Renal cortex interstitium (tissue), 11 donors: ENCODE measurements at regions not wholly inside any gene's neighbourhood (a gene's known extent, or its start where the extent isn't known, plus 50 kb on each side); places are given as distances from the start of the nearest gene placed in this dataset.

Source experiments
- DNase-seq, 11 donors: peaks; one replicate each; pipeline ENCODE4 v3.0.0-alpha.2; 2013; ENCODE audit warnings: low read depth in 9 of 11, low spot score in 4 of 11; ENCODE audit errors: extremely low read depth in 1 of 11

DNA sequence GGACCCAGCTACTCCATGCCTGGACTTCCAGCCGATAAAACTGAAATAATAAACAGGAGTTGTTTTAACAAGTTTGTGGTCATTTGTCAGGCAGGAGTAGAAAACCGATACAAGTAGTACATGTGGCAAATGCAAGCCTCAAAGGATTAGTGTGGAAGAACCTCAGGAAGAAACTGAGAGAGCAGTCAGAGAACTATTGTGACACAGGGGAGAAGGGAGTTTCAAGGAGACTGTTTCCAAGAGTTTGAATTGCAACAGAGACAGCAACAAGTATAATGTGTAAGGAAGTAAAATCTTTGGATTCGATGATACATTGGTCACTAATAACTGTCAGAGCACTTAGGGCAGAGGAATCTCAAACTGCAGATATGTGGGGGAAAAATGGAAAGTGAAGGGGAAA, 450.6 kb upstream of the ARHGEF26 start:
- no peak for DNase-seq

DNA sequence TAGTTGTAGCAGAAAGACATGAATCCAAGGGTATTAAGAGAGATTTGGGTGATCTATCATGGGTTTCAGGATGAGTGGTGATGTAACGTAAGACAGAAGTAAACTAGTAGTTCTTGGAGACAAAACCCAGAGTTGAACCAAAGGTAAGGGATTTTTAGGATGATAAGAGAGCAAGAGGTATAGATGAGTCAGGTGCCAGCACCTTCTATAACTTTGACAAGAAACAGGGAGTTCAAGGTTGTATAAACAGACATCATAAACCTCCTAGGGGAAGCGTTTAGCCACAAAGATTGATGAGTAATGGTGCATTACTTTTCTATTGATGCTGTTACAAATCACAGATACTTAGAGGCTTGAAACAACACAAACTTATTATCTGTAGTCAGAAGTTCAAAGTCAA, 447.3 kb upstream of the ARHGEF26 start:
- DNase-seq, result no peak

DNA sequence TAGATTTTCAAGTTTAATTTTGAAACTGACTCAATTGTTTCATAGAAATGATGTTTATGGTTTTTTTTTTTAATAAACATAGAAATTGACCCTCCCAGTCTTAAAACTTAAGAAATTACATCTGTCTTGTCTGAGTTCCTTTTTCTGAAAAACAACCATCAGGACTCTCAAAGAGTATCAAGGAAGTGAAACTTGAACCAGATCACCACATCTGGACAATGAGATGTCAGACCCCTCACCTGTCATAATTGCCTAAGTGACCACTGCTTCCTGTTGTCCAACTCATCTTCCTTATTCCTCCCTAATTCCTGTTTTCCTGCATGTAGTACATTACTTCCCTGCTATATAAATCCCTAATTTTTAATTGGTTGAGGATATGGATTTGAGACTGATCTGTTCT, 441.5 kb upstream of the ARHGEF26 start:
- DNase-seq, result no peak

DNA sequence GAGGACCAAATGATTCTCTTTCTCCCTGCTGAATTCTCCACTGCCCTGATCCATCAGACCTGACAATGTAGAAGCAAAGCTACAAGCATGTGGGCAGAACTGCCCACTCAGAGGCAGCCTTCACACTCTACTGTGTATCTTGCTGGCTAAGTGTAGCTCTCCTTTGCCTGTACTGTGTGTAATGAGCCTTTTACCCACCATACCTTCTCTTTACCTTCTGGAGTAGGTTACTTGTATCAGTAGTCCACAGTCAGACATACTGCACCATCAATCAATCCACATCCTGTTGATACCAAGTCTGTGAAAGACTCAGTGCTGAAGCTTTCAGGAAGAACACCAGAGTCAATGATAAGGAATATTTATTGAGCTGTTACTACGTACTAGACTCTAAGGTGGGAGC, 440.7 kb upstream of the ARHGEF26 start:
- DNase-seq, result no peak

DNA sequence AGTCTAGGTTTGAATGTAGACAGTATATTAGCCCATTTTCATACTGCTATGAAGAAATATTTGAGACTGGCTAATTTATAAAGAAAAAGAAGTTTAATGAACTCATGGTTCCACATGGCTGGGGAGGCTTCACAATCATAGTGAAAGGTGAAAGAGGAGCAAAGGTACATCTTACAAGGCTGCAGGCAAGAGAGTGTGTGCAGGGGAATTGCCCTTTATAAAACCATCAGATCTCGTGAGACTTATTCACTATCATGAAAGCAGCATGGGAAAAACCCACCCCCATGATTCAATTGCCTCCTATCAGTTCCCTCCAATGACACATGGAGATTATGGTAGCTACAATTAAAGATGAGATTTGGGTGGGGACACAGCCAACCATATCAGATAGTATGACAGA, 440.1 kb upstream of the ARHGEF26 start:
- no peak for DNase-seq

DNA sequence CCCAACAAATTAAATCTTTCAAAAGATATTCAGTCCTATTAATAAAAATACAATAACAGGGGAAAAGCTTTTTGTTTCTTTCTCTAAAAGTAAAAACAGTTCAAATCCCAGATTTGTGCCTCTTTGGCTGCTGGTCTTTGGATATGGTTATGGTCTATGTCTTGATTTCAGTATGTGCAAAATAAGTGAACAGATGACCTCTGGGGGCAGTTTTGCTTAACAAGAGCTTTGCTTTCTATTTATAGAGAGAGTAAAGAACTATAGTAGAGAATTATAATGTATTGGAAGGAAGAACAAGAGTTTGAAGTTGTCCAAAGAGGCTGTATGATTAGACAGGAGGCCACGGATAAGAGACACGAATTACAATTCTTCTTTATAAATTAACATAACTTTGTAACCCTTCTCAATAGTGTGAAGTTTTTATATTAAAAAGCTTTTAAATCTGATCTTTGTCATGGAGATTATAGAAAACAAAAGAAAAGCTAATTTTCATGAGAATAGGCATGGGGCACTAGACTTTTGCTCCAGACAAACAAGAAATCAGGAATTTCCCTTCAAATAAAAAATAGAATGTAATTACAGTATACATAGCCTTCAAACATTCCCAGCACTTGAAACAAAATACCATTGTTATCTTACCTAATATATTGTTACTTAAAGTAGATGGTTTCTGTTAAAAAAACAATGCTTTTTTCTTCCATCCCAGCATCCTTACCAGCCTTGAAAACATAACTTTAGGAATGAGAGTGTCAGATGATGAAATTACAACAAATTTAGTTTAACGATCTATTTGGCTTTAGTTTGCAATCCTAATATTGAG, 432.7 kb upstream of the ARHGEF26 start:
- no peak for DNase-seq

DNA sequence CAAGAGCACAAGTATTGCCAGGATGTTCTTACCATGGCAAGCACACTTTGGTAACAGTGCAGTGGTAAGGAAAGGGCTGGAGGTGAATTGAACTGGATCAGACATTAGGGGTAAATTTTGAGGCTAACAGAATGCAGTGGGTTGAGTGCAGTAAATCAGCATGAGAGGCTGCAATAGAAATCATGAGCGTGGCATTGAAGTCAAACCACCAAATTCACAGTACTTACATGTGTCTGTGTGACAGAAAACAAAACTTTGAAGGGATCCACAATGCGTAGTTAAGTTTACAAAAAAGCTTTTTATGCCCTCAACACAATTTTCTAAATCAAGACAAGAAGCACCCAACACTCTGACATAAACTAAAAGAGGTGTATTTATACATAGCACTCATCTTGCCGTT, 428.0 kb upstream of the ARHGEF26 start:
- DNase-seq, result no peak

DNA sequence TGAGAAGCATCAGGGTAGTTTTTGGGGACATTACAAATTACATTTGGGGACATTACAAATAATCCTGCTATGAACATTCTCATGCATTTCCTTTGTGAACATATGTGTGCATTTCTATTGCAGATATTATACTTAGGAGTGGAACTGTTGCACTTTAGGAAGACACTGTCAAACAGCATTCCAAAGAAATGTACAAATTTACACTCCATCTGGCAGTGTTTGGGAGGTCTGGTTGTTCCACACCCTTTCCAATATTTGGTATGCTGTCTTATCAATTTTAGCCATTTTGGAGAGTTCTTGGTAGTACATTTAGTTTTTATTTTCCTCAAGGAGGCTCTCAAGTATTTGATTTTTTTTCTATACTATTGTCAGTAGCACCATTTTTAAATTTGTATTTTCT, 419.1 kb upstream of the ARHGEF26 start:
- DNase-seq, result no peak

DNA sequence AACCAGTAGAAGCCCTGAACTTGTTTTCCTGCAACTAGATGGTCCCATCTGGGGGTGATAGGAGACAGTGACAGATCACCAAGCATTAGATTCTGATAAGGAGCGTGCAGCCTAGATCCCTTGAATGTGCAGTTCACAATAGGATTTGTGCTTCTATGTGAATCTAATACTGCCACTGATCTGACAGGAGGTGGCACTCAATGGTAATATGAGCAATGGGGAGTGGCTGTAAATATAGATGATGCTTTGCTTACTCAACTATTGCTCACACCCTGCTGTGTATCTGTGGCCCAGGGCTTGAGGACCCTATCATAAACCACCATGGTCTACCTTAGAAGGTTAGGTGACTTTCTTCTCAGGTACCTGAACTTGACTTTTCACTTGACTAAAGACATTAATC, 417.1 kb upstream of the ARHGEF26 start:
- DNase-seq, result no peak

DNA sequence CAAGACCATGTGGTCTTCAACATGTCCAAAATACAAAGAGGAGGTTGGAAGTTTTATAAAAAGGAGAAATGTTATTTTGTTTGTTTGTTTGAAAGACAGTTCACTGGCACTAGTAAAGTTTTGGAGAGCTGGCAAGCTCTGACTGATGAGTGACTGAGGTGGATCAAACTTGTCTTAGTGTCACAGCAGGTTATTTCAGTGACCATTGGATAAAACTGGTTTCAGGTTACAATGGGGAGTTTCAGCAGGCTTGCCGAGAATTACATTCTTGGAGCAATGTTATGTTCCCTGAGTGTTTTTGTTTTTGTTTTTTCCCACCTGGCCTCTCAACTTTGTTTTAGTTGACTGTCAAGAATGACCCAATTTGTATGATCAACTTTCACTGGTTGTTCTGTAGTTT, 414.5 kb upstream of the ARHGEF26 start:
- no peak for DNase-seq

DNA sequence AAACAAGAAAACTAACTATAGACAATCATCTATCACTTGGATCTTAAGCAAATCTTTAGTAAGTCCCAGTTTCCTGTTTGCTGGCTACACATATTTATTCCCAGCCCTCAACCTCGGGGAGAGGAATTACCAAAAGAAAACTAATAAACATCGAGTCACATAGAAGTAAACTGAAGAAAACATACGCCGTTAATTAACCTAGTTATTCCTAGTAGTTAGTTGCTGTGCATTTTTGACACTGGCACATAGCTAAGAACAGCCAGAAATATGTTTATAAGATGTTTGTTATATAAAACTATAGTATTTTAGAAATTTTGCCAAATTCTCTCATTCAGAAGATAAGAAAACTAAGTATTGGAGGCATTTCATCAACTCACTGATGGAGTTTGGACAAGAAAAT, 407.2 kb upstream of the ARHGEF26 start:
- DNase-seq, result no peak

DNA sequence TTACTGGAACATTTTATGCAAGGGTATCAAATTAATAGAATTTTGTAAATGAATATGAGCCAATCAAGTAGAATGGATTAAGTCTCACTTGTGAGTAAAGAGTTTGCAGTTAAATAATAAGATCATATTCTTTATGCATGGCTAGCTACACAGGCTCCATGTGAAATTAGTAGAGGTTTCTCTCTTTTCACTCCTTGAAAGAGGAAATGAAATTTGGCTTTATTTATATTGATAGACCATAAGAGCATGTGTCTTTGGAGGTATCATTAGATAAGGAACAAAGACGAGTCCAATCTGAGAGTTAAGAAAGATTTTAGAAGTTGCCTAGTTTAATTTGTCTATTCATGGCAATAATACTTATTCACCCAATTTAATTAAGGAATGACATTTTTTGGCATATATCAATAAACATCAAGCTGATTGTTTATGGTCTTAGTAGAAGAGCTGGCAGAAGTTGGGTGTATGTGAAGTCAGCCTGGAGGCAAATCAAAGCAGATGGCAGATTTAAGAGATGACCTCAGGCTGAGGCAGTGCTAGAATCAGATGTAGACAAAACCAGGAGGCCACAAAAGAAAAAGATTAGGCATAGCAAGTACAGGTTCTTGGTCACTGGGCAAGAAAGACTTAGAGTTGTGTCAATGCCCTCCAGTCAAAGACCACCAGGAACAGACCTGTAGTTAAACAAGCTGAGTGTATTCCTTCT, 406.5 kb upstream of the ARHGEF26 start:
- DNase-seq, result no peak

DNA sequence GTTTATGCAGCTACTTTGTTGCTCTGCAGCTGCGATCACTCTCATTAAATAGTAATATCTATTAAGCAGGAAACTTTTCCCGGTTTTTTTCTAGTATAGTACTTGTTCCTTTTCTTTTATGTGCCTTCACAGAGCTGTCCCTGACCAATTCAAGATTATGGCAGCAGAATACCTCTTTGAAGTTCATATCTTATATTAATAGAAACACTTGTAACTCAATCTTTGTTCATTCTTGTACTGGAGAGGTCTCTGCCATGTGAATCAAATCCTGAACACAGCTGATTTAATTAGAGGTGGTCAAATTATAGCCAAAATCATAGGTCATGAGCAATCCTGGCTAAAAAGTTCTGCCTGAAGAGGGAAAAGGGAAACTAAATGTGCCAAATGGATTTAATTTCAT, 399.0 kb upstream of the ARHGEF26 start:
- no peak for DNase-seq

DNA sequence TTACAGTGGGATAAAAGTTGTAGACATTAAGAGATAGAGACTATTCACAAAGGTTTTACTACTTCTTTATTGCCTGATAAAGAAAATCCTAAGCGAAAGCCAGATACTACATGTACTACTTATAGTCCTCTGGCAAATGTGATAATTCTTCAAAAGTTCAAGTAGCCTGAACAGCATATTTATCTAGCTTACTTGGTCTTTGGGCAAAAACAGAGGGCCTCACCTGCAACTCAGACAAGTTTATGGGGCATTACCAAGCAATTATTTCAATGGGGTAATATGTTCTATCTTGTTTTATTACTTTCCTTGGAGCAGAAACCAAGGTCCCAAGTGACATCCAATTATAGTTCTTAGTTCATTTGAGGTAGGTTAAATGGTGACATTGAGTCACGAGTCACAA, 390.1 kb upstream of the ARHGEF26 start:
- no peak for DNase-seq

DNA sequence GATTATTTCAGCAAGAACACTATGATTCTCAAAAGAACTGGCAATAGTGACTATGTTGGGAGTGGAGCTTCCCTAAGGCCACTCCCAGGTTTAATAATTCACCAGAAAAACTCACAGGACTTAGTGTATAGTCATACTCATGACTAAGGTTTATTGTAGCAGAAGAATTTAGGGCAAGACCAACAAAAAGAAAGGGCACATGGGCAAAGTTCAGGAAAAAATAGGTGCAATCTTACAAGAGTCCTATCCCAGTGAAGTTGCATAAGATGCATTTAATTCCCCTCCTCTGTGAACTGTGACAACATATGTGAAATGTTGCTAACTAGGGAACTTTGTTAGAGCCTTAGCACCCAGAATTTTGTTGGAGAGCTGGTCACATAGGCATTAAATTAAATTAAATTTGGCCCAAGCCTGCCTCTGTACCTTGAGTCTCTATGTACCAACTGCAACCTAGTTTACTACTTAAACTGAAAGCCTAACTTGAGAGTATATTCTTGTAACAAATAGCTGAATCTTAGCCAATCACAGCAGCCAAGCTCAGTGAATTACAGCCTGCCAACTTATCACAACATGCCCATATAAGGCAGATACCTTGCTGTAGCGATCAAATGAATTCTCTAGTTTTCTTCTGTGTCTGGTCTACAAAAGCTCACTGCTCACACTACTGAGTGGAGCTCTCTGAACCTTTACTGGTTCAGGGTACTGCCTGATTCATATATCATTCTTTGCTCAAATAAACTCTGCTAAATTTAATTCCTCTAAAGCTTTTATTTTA, 386.2 kb upstream of the ARHGEF26 start:
- DNase-seq, result no peak

DNA sequence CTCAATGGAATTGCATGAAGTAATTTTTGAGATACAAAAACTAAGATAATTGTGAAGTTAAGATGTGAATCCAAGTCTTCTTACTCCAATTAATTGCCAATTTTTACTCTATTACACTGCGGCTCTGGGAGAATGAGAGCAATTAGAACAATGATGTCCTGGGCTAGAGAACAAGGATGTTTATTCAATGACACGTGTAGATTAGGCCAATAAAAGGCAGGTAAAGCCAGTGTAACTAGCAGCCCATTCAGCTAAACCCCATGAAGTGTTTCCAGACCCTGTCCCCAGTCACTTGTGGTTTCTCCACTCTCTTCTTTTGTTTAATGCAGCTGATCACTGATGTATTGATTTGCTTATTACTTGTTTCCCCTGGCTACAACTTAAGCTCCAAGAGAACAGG, 381.1 kb upstream of the ARHGEF26 start:
- no peak for DNase-seq

DNA sequence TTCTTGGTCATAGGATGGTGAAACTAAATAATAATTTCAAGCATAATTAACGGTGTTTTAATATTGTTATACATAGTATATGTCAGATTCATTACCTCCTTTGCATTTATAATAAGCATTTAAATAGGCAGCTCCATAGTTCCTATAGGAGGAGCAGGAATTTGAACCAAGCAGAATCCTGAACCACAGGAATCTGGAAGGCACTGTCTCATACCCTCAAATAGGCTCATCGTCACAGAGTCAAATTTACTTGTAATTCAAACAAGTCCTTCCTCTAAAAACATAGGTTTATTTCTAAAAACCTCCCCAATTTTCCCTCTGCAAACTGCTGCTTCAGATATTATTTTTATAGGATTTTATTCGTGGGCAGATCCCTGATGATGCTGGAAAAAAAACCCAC, 376.3 kb upstream of the ARHGEF26 start:
- DNase-seq, result no peak

DNA sequence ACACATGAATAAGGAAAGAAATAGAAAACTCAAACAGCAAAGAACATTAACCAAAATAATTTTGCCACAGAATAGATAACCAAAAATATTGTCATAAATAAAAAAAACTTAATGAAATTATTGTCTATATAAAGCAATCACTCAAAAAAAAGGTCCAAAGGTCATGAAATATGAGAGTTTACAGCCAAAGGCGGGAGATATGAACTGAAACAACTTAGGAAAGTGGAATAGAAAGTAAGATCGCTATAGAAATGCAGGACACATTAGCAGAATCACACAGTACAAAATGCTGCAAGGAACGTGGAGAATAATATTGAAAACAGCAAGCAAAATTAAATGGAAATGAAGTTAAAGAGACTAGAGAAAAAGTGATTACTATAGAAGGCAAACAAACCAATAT, 375.0 kb upstream of the ARHGEF26 start:
- DNase-seq, result no peak

DNA sequence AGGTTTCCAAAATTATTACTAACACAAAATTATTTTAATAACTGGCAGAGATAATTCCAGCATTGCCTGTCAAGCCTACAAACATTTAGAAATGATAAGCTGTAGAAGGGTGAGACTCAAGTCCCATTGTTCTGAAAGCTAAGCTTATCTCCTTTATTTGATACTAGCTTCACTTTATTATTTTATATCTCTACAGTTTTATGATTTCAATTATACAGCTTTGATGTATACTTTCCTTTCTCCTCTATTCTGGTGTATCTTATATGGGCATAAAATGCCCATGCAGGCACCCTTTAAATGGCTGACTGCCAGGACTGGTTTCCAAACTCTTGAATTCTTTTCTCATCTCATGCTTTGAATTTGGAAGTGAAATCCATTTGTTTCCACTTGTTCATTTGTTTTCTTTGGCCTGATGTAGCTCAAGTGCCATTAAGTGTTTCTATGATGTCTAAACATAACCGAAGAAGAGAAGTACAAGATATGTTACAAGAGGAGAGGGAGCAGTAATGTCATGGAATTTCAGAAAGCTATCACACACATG, 372.1 kb upstream of the ARHGEF26 start:
- DNase-seq, result no peak
